ENCODE measurements at regions not wholly inside any gene's neighbourhood (a gene's known extent, or its start where the extent isn't known, plus 50 kb on each side); places are given as distances from the start of the nearest gene placed in this dataset.

GRCh38 chr12:24071842-24072241 is 122.4 kb upstream of the SOX5 start:
- Histone ChIP-seq H3K27me3 (no peaks in the 10 kb centered on the region), H3K27ac (no peak overlapping the region), H3K4me3 (no peak overlapping the region), H3K36me3 (no peaks in the 10 kb centered on the region), H3K9me3 (no peaks in the 10 kb centered on the region), H3K4me1 (peaks cover 0 to 42% (median 4%) of the 10 kb centered on the region in 4 donors)
- no peak for TF ChIP-seq CTCF (IDR thresholded peaks at IDR 0.05)
- intact Hi-C loops (cut with DNase I; ENCODE audit: low total_unique reads) = no loop called here
- DNase-seq = no peak

- no peak for DNase-seq
- Histone ChIP-seq H3K27me3 (no peaks in the 10 kb centered on the region), H3K4me3 (no peak overlapping the region), H3K27ac (no peak overlapping the region), H3K4me1 (peaks cover 0 to 39% (median 4%) of the 10 kb centered on the region in 4 donors), H3K9me3 (no peaks in the 10 kb centered on the region), H3K36me3 (no peaks in the 10 kb centered on the region)
- intact Hi-C loops (cut with DNase I; ENCODE audit: low total_unique reads) = no loop called here
- no peak for TF ChIP-seq CTCF (IDR thresholded peaks at IDR 0.05)
Observed at GRCh38 chr12:24069532-24070395, 120.3 kb upstream of the SOX5 start.

- no peaks in the 10 kb centered on the region for H3K36me3 ChIP-seq
- intact Hi-C loops (cut with DNase I; ENCODE audit: low total_unique reads) = no loop called here
Observed at GRCh38 chr12:24066865-24067264, 117.4 kb upstream of the SOX5 start.

GRCh38 chr12:24066097-24066496 is 116.6 kb upstream of the SOX5 start:
- no peak overlapping the region for H3K4me3 ChIP-seq
- TF ChIP-seq CTCF (IDR thresholded peaks at IDR 0.05) = no peak
- no peaks in the 10 kb centered on the region for H3K27me3 ChIP-seq
- no peaks in the 10 kb centered on the region for H3K9me3 ChIP-seq
- peaks cover 0 to 48% (median 7%) of the 10 kb centered on the region in 4 donors for H3K4me1 ChIP-seq
- no peak for DNase-seq
- intact Hi-C loops (cut with DNase I; ENCODE audit: low total_unique reads) = no loop called here
- H3K27ac ChIP-seq = peak overlapping the region in 1 of 2 donors; percentile 51
- no peaks in the 10 kb centered on the region for H3K36me3 ChIP-seq

More at GRCh38 chr12:24066865-24067264, 117.4 kb upstream of the SOX5 start:
- DNase-seq = peak; percentile 23 to 70
- no peaks in the 10 kb centered on the region for H3K9me3 ChIP-seq
- peak overlapping the region; percentile 29 to 51 for H3K27ac ChIP-seq
- no peak for TF ChIP-seq CTCF (IDR thresholded peaks at IDR 0.05)
- no peak overlapping the region for H3K4me3 ChIP-seq
- H3K4me1 ChIP-seq = peaks cover 0 to 48% (median 7%) of the 10 kb centered on the region in 4 donors
- no peaks in the 10 kb centered on the region for H3K27me3 ChIP-seq

- Histone ChIP-seq H3K27ac (no peak overlapping the region), H3K9me3 (no peaks in the 10 kb centered on the region), H3K27me3 (no peaks in the 10 kb centered on the region), H3K4me3 (no peak overlapping the region), H3K36me3 (no peaks in the 10 kb centered on the region), H3K4me1 (peaks cover 0 to 35% (median 6%) of the 10 kb centered on the region in 4 donors)
- TF ChIP-seq CTCF (IDR thresholded peaks at IDR 0.05) = no peak
- no peak for DNase-seq
- intact Hi-C loops (cut with DNase I; ENCODE audit: low total_unique reads) = no loop called here
Observed at GRCh38 chr12:24062642-24063245, 113.3 kb upstream of the SOX5 start.
